ENCODE measurements at regions not wholly inside any gene's neighbourhood (a gene's known extent, or its start where the extent isn't known, plus 50 kb on each side); places are given as distances from the start of the nearest gene placed in this dataset.

DNA sequence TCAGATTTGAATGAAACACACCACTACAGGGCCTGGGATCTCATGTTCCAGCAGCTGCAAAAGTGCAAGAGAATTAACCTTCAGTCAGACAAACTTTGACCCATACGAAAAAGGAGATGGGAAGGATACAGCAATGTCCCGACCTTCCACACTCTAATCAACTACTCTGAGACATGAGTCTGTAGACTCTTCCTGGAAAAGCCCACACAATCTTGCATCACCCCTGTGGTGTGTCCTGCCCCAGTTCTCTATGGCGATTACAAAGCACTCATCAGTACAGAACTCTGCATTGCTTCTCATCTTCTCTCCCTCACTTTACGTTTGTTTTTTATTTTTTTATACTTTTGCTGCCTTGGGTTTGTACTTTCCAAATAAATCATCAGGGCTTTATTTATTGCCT lies 241.0 kb upstream of the KIF2A start:
- TF ChIP-seq, protein P1, sequence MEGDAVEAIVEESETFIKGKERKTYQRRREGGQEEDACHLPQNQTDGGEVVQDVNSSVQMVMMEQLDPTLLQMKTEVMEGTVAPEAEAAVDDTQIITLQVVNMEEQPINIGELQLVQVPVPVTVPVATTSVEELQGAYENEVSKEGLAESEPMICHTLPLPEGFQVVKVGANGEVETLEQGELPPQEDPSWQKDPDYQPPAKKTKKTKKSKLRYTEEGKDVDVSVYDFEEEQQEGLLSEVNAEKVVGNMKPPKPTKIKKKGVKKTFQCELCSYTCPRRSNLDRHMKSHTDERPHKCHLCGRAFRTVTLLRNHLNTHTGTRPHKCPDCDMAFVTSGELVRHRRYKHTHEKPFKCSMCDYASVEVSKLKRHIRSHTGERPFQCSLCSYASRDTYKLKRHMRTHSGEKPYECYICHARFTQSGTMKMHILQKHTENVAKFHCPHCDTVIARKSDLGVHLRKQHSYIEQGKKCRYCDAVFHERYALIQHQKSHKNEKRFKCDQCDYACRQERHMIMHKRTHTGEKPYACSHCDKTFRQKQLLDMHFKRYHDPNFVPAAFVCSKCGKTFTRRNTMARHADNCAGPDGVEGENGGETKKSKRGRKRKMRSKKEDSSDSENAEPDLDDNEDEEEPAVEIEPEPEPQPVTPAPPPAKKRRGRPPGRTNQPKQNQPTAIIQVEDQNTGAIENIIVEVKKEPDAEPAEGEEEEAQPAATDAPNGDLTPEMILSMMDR (IDR thresholded peaks at IDR 0.05; ENCODE audit: low read depth, low read length), result no peak
- no peak for TF ChIP-seq POLR2A (IDR thresholded peaks at IDR 0.05; ENCODE audit: extremely low read depth, insufficient read length)
- TF ChIP-seq MAX (IDR thresholded peaks at IDR 0.05; ENCODE audit: low read depth, low read length), result no peak
- TF ChIP-seq MYC (IDR thresholded peaks at IDR 0.05; ENCODE audit: low read depth, low read length), result no peak

Data from NB4 (cell line).